ENCODE measurements at regions not wholly inside any gene's neighbourhood (a gene's known extent, or its start where the extent isn't known, plus 50 kb on each side); places are given as distances from the start of the nearest gene placed in this dataset.

DNA sequence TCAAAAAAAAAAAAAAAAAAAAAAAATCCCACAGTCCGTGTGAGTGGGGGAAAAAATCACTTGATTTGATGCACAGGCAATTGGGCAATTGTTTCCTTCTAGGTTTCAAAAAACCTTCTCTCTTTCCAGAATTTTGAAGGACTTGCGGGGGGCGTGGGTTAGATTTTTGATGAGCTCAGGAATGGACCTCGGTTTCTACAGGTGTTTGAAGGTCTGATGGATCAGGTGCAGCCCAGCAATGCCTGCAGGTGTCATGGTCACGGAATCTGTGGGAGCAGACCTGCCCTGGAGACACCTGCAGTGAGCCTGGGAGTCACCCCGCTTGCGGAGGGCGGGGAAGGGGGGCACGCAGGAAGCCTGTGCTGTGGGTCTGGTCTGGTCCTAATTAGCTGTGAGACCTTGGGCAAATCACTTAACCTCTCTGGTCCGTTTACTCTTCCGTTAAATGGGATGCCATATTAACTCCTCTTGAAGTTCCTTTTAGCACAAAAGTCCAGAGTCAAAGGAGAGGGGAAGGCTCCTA is 174.2 kb downstream of the IRF8 start:
- CTCF ChIA-PET = interaction anchor here (0.6 to 11.6 kb wide), 44 partner anchors 9 to 740 kb away, joined by 3 to 321 read pairs (median 4); partner anchors contain the start of gene FOXF1
- no peak for ATAC-seq
- no peak overlapping the region for H3K4me2 ChIP-seq
- TF ChIP-seq, protein P1, sequence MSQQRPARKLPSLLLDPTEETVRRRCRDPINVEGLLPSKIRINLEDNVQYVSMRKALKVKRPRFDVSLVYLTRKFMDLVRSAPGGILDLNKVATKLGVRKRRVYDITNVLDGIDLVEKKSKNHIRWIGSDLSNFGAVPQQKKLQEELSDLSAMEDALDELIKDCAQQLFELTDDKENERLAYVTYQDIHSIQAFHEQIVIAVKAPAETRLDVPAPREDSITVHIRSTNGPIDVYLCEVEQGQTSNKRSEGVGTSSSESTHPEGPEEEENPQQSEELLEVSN (IDR thresholded peaks at IDR 0.05; ENCODE audit: borderline replicate concordance, low read depth) = no peak
- TF ChIP-seq, protein P2, sequence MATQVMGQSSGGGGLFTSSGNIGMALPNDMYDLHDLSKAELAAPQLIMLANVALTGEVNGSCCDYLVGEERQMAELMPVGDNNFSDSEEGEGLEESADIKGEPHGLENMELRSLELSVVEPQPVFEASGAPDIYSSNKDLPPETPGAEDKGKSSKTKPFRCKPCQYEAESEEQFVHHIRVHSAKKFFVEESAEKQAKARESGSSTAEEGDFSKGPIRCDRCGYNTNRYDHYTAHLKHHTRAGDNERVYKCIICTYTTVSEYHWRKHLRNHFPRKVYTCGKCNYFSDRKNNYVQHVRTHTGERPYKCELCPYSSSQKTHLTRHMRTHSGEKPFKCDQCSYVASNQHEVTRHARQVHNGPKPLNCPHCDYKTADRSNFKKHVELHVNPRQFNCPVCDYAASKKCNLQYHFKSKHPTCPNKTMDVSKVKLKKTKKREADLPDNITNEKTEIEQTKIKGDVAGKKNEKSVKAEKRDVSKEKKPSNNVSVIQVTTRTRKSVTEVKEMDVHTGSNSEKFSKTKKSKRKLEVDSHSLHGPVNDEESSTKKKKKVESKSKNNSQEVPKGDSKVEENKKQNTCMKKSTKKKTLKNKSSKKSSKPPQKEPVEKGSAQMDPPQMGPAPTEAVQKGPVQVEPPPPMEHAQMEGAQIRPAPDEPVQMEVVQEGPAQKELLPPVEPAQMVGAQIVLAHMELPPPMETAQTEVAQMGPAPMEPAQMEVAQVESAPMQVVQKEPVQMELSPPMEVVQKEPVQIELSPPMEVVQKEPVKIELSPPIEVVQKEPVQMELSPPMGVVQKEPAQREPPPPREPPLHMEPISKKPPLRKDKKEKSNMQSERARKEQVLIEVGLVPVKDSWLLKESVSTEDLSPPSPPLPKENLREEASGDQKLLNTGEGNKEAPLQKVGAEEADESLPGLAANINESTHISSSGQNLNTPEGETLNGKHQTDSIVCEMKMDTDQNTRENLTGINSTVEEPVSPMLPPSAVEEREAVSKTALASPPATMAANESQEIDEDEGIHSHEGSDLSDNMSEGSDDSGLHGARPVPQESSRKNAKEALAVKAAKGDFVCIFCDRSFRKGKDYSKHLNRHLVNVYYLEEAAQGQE (IDR thresholded peaks at IDR 0.05) = no peak
- TF ChIP-seq CHD4 (IDR thresholded peaks at IDR 0.05; ENCODE audit: borderline replicate concordance) (no peak), HOXA7 (CRISPR knock-in tag; IDR thresholded peaks at IDR 0.05) (no peak)
- no peak for DNase-seq (ENCODE audit: low read depth in 1 of 2, low spot score in 1 of 2)
- no peaks in the 10 kb centered on the region for H3K9me3 ChIP-seq
- H3K4me3 ChIP-seq = no peak overlapping the region
- H3K27ac ChIP-seq = no peak overlapping the region
- no peak for FAIRE-seq
- H3K4me1 ChIP-seq = no peaks in the 10 kb centered on the region
- POLR2A ChIA-PET = interaction anchor here (0.7 kb wide), 1 partner anchor 470 kb away, joined by 3 read pairs; no protein-coding TSS in a partner anchor
- 48% methylated on average over 11 of the region's 11 CpGs for whole genome bisulfite sequencing (ENCODE audit: missing lambda C conversion rate)

DNA sequence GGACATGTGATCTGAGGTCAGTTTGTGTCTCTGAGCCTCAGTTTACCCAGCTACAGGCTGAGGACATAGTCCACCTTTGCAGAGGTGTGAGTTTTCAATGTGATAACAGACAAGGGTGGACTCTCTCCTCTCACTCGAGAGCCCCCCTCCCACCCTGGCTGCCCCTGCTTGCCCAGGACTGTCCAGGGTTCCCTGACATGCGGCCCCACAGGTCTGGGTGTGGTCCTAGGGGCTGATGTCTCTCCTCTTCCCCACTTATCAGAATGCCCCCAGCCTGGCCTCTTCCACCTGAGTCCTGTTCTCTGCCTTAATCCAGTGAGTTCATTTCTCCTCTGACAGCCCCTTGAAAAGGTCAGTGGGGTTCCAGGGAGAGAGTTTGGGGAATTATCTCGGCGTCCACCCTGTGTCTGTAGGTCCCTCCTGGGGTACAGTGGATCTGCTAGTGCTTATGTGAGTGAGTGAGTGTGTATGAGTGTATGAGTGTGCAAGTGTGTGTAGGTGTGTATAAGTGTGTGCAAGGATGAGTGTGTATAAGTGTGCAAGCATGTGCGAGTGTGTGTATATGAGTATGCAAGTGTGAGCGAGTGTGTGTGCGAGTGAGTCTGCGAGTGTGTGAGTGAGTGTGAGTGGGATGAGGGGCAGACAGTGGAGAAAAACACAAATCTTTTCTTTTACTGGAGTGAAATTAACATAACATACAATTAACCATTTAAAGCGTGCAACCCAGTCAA is 175.0 kb downstream of the IRF8 start:
- Histone ChIP-seq H3K27ac (no peak overlapping the region), H3K4me1 (no peaks in the 10 kb centered on the region), H3K4me3 (no peak overlapping the region), H3K9me3 (no peaks in the 10 kb centered on the region), H3K4me2 (no peak overlapping the region)
- 72% methylated on average over 9 of the region's 9 CpGs for WGBS (ENCODE audit: missing lambda C conversion rate)
- no peak for ATAC-seq
- DNase-seq (ENCODE audit: low read depth in 1 of 2, low spot score in 1 of 2) = no peak
- FAIRE-seq = no peak
- TF ChIP-seq POLR2AphosphoS2 (conservative IDR thresholded peaks at IDR 0.05; ENCODE audit: low read length) = no peak
- TF ChIP-seq, protein P3, sequence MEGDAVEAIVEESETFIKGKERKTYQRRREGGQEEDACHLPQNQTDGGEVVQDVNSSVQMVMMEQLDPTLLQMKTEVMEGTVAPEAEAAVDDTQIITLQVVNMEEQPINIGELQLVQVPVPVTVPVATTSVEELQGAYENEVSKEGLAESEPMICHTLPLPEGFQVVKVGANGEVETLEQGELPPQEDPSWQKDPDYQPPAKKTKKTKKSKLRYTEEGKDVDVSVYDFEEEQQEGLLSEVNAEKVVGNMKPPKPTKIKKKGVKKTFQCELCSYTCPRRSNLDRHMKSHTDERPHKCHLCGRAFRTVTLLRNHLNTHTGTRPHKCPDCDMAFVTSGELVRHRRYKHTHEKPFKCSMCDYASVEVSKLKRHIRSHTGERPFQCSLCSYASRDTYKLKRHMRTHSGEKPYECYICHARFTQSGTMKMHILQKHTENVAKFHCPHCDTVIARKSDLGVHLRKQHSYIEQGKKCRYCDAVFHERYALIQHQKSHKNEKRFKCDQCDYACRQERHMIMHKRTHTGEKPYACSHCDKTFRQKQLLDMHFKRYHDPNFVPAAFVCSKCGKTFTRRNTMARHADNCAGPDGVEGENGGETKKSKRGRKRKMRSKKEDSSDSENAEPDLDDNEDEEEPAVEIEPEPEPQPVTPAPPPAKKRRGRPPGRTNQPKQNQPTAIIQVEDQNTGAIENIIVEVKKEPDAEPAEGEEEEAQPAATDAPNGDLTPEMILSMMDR (IDR thresholded peaks at IDR 0.05) = no peak
- no peak for TF ChIP-seq NFE2L2 (conservative IDR thresholded peaks at IDR 0.05; ENCODE audit: low read length)
- no peak for TF ChIP-seq POLR2A (IDR thresholded peaks at IDR 0.05; ENCODE audit: low read length)
- TF ChIP-seq SREBF2 (IDR thresholded peaks at IDR 0.05) = no peak
- no peak for TF ChIP-seq GATA3 (IDR thresholded peaks at IDR 0.05; ENCODE audit: borderline replicate concordance)
- no peak for TF ChIP-seq HOXB5 (CRISPR knock-in tag; IDR thresholded peaks at IDR 0.05)
- ChIA-PET POLR2A (no interaction called here), CTCF (interaction anchor here (0.8 to 11.6 kb wide), 29 partner anchors 9 to 459 kb away, joined by 3 to 321 read pairs (median 5); partner anchors contain the start of gene FOXF1)

DNA sequence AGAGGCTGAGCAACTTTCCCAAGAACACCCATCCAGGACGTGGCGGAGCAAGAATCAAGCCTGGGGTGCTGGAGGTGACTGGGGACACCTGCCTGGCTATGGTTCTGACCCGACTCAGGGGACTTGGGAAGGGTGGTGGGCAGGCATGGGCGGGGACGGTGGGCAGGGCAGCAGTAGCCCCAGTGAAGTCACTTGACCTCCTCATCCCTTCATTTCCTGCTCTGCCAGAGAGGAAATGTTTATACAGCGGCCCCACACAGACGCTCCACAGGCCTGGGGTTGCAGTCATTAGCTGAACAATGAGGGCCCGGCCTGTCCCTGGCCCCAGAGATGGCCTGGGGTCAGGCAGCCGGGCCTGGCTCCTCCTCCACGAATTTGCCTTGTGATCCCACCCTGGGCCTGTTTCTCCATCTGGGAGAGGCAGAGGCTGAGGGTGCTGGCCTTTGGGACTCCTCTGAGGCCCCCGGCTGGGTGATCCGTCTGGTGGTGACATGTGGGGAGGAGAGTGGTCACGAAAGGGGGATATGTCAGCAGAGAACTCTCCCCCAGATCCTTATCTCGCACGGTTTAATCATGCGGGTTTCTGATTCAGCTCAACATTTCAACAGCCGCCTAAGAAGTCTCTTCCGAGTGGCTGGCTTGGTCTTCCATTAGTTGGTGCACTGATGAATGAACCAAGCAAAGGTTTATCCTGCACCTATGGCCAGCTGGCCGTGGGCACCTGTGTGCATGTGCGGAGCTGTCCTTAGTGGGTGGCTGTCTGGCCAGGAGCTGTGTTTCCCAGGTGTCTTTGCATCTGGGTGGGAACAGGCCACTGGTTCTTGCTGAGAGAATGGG is 175.9 kb downstream of the IRF8 start:
- TF ChIP-seq TFCP2L1 (CRISPR knock-in tag; IDR thresholded peaks at IDR 0.05) = no peak
- no peak for TF ChIP-seq EP300 (IDR thresholded peaks at IDR 0.05)
- TF ChIP-seq MAFK (IDR thresholded peaks at IDR 0.05; ENCODE audit: partially characterized antibody) = no peak
- no peak for TF ChIP-seq HOXA7 (CRISPR knock-in tag; IDR thresholded peaks at IDR 0.05)
- TF ChIP-seq ZC3H11A (IDR thresholded peaks at IDR 0.05) = no peak
- no peak for TF ChIP-seq KDM1A (IDR thresholded peaks at IDR 0.05; ENCODE audit: low read depth)
- TF ChIP-seq MAZ (IDR thresholded peaks at IDR 0.05; ENCODE audit: borderline replicate concordance, low read depth, low read length) = no peak
- no peak for TF ChIP-seq RAD21 (conservative IDR thresholded peaks at IDR 0.05 in 1 of 2, IDR thresholded peaks at IDR 0.05 in 1 of 2)
- TF ChIP-seq, protein P4, sequence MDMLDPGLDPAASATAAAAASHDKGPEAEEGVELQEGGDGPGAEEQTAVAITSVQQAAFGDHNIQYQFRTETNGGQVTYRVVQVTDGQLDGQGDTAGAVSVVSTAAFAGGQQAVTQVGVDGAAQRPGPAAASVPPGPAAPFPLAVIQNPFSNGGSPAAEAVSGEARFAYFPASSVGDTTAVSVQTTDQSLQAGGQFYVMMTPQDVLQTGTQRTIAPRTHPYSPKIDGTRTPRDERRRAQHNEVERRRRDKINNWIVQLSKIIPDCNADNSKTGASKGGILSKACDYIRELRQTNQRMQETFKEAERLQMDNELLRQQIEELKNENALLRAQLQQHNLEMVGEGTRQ (IDR thresholded peaks at IDR 0.05) = no peak
- POLR2A ChIA-PET = no interaction called here
- Histone ChIP-seq H3K4me3 (no peak overlapping the region), H3K4me2 (no peak overlapping the region), H3K4me1 (no peaks in the 10 kb centered on the region), H3K27ac (no peak overlapping the region), H3K9me3 (no peaks in the 10 kb centered on the region)
- WGBS (ENCODE audit: missing lambda C conversion rate) = 53% methylated on average over 14 of the region's 20 CpGs
- DNase-seq (ENCODE audit: low read depth in 1 of 2, low spot score in 1 of 2) = no peak
- CTCF ChIA-PET = interaction anchor here (0.9 to 11.6 kb wide), 4 partner anchors 11 to 445 kb away, joined by 3 to 321 read pairs (median 4); no protein-coding TSS in a partner anchor
- no peak for FAIRE-seq
- ATAC-seq = no peak

Measured in A549 (cell line).